Ishikawa (cell line): ENCODE measurements at regions not wholly inside any gene's neighbourhood (a gene's known extent, or its start where the extent isn't known, plus 50 kb on each side); places are given as distances from the start of the nearest gene placed in this dataset.

ENCODE experiments used
- CEBPB ChIP-seq: IDR thresholded peaks from 2 replicates; pipeline ENCODE4 v1.6.1; 2012
- CREB1 ChIP-seq: IDR thresholded peaks from 2 replicates; pipeline ENCODE4 v1.6.1; 2012; ENCODE audit warnings: low read depth
- EGR1 ChIP-seq: IDR thresholded peaks from 2 replicates; pipeline ENCODE4 v1.6.1; 2012
- EP300 ChIP-seq: IDR thresholded peaks from 2 replicates; pipeline ENCODE4 v1.6.1; 2012; ENCODE audit warnings: borderline replicate concordance
- FOXM1 ChIP-seq: IDR thresholded peaks from 2 replicates; pipeline ENCODE4 v1.6.1; 2012; ENCODE audit warnings: low read depth, borderline replicate concordance
- NFIC ChIP-seq: IDR thresholded peaks from 2 replicates; pipeline ENCODE4 v1.6.1; 2012
- RAD21 ChIP-seq: IDR thresholded peaks from 2 replicates; pipeline ENCODE4 v1.6.1; 2012; ENCODE audit warnings: low read depth
- TAF1 ChIP-seq: IDR thresholded peaks from 2 replicates; pipeline ENCODE4 v1.6.1; 2012; ENCODE audit warnings: low read depth, mild to moderate bottlenecking
- TCF12 ChIP-seq: IDR thresholded peaks from 2 replicates; pipeline ENCODE4 v1.6.1; 2012; ENCODE audit warnings: low read depth
- TEAD4 ChIP-seq: IDR thresholded peaks from 2 replicates; pipeline ENCODE4 v1.6.1; 2012
- USF1 ChIP-seq: IDR thresholded peaks from 2 replicates; pipeline ENCODE4 v1.6.1; 2012
- YY1 ChIP-seq: IDR thresholded peaks from 2 replicates; pipeline ENCODE4 v1.6.1; 2012; ENCODE audit warnings: low read depth
- ZBTB7A ChIP-seq: IDR thresholded peaks from 2 replicates; pipeline ENCODE4 v1.6.1; 2012; ENCODE audit warnings: low read depth
- TF ChIP-seq, protein P1 (sequence below): IDR thresholded peaks from 2 replicates; pipeline ENCODE4 v1.6.1; 2012; ENCODE audit warnings: low read depth, mild to moderate bottlenecking
- TF ChIP-seq, protein P2 (sequence below): IDR thresholded peaks from 2 replicates; pipeline ENCODE4 v1.6.1; 2012

DNA sequence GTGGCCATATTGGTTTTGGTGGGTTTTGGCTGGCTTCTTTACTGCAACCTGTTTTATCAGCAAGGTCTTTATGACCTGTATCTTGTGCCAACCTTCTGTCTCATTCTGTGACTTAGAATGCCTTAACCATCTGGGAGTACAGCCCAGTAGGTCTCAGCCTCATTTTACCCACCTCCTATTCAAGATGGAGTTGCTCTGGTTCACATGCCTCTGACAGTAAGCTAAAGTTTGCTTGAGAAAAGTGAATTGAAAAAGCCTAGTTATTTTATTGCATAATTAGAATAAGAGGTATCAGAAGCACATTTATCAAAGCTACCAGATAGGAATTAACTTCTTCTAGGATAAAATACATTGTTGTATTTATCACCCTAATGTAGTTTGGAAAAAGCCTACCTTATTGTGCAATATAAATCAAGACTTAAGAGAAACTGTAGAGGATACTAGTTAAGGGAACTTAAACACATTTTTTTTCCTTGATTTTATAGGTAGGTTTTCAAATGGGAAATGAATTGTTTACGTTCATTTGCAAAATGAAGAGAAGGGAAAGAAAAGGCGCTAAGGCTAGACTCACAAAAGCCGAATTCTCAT lies 202.3 kb upstream of the KCNJ16 start:
- no peak for TF ChIP-seq YY1

GRCh38 chr17:69874175-69874670 lies 200.8 kb upstream of the KCNJ16 start:
- TF ChIP-seq TAF1: no peak

DNA sequence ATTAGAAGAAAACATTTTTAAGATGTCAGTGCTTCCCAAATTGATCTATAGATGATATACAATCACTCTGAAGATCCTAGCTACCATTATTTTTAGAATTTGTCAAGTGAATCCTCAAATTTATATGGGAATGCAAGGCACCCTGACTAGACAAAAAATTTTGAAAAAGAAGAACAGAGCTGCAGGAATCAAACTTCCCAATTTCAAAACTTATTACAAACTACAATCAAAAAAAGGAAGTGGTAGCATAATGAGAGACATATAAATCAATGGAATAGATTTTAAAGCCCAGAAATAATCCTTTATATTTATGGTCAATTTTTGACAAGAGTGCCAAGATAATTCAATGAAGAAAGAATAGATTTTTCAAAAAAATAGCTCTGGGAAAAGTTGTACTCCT lies 198.3 kb upstream of the KCNJ16 start:
- TF ChIP-seq ZBTB7A (no peak), CREB1 (no peak), NFIC (no peak), USF1 (no peak), TAF1 (no peak), TCF12 (no peak), RAD21 (no peak), CEBPB (no peak), EP300 (no peak), EGR1 (no peak), TEAD4 (no peak), FOXM1 (no peak), YY1 (no peak)
- TF ChIP-seq, protein P1, sequence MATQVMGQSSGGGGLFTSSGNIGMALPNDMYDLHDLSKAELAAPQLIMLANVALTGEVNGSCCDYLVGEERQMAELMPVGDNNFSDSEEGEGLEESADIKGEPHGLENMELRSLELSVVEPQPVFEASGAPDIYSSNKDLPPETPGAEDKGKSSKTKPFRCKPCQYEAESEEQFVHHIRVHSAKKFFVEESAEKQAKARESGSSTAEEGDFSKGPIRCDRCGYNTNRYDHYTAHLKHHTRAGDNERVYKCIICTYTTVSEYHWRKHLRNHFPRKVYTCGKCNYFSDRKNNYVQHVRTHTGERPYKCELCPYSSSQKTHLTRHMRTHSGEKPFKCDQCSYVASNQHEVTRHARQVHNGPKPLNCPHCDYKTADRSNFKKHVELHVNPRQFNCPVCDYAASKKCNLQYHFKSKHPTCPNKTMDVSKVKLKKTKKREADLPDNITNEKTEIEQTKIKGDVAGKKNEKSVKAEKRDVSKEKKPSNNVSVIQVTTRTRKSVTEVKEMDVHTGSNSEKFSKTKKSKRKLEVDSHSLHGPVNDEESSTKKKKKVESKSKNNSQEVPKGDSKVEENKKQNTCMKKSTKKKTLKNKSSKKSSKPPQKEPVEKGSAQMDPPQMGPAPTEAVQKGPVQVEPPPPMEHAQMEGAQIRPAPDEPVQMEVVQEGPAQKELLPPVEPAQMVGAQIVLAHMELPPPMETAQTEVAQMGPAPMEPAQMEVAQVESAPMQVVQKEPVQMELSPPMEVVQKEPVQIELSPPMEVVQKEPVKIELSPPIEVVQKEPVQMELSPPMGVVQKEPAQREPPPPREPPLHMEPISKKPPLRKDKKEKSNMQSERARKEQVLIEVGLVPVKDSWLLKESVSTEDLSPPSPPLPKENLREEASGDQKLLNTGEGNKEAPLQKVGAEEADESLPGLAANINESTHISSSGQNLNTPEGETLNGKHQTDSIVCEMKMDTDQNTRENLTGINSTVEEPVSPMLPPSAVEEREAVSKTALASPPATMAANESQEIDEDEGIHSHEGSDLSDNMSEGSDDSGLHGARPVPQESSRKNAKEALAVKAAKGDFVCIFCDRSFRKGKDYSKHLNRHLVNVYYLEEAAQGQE: no peak
- TF ChIP-seq, protein P2, sequence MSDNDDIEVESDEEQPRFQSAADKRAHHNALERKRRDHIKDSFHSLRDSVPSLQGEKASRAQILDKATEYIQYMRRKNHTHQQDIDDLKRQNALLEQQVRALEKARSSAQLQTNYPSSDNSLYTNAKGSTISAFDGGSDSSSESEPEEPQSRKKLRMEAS: no peak

DNA sequence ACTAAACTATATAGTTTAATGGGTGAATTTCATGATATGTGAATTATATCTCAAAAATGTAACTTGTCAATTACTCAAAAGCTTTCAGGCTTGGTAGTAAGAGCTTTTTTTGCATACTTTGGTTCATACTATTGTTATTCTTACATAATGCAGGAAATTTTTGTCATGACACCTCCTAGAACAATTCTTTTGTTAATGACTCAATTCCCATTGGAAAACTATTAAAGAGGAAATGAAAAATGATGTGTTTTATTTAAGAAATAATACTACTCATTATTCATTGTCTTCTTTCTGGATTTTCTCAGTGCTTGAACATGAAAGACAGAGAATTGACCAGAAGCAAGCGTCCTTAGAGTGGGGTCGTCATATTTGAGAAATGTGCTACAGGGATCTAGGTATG lies 196.4 kb upstream of the KCNJ16 start:
- TF ChIP-seq CREB1: no peak
- TF ChIP-seq, protein P1: no peak
- no peak for TF ChIP-seq FOXM1
- no peak for TF ChIP-seq USF1
- TF ChIP-seq, protein P2: no peak
- no peak for TF ChIP-seq EGR1
- no peak for TF ChIP-seq TCF12

DNA sequence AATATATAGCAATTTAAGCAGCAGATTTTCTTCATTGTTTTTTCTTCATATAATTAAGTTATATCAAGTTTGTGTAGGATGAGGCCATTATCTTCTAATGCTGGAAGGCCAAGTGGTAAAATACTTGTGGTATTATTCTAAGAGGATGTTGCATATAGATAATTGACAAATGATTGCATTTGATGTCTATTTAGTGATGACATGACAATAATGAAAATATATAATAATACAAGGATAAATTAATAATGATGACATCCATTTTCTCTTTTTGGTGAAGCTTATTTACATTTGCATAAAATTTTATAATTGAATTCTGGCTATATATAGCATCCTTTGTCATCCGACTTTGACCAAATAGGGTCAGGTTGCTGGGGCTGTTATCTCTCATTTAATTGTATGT lies 195.4 kb upstream of the KCNJ16 start:
- TF ChIP-seq USF1 (no peak), TEAD4 (no peak), EP300 (no peak), FOXM1 (no peak), EGR1 (no peak), RAD21 (no peak), NFIC (no peak), TAF1 (no peak), TCF12 (no peak), CREB1 (no peak), ZBTB7A (no peak)
- TF ChIP-seq, protein P2: no peak

DNA sequence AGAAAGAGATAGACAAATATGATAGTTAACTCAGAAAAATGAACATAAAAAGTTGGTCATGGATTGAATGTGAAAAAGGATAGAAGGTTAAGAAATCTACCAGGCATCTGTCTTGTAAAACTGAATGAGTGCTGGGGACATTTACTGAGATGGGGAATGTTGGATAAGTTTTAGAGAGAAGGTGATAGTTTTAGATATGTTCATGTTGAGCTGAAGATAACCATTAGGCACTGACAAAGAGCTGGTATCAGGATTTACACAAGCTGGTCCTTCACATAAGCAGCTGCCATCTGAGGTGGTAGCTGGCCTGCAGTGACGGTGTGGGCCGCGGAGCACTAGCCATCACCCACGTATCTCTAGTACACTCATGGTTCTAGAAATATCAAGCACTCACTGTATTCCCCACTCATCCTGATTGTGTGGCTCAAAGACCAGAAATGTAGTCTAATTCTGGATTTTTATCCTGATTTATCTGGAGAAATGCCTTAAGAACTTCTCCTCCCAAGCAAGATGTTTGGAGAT lies 194.4 kb upstream of the KCNJ16 start:
- no peak for TF ChIP-seq NFIC
- TF ChIP-seq ZBTB7A: no peak
- no peak for TF ChIP-seq RAD21
- TF ChIP-seq TAF1: no peak
- TF ChIP-seq YY1: no peak
- no peak for TF ChIP-seq USF1
- TF ChIP-seq EGR1: no peak
- no peak for TF ChIP-seq CEBPB
- TF ChIP-seq, protein P2: no peak
- no peak for TF ChIP-seq TEAD4
- TF ChIP-seq EP300: no peak
- no peak for TF ChIP-seq FOXM1
- TF ChIP-seq TCF12: no peak
- no peak for TF ChIP-seq CREB1
- TF ChIP-seq, protein P1: no peak
